Tibial nerve (tissue), 3 donors: ENCODE measurements at regions not wholly inside any gene's neighbourhood (a gene's known extent, or its start where the extent isn't known, plus 50 kb on each side); places are given as distances from the start of the nearest gene placed in this dataset.

ENCODE experiments used
- CTCF ChIP-seq, 5 experiments: fragments of 200-600 bp in 3 of 5; fragments of 450-650 bp in 2 of 5; sonication (generic) in 3 of 5; IDR thresholded peaks; one replicate each; pipeline ENCODE4 v1.5.1; 2016 to 2019; ENCODE audit warnings: antibody characterized with exemption in 5 of 5, mild to moderate bottlenecking in 3 of 5, moderate library complexity in 2 of 5
- POLR2A ChIP-seq, 2 donors: fragments of 450-650 bp; IDR thresholded peaks; one replicate each; pipeline ENCODE4 v1.6.1; 2017; ENCODE audit warnings: antibody characterized with exemption in 2 of 2, mild to moderate bottlenecking in 2 of 2, moderate library complexity in 2 of 2

GRCh38 chr12:90519285-90519684 lies 435.7 kb downstream of the CCER1 start:
- TF ChIP-seq CTCF (IDR thresholded peaks at IDR 0.05) = no peak
- TF ChIP-seq POLR2A (IDR thresholded peaks at IDR 0.05) = no peak
